H1 (cell line): ENCODE measurements at regions not wholly inside any gene's neighbourhood (a gene's known extent, or its start where the extent isn't known, plus 50 kb on each side); places are given as distances from the start of the nearest gene placed in this dataset.

Source experiments
- CTCF ChIA-PET: fragments of 300-600 bp; sonication (Branson Sonifier 250); formaldehyde crosslinking; loops from one replicate; lab custom pipeline; 2021; ENCODE audit not compliant: partially characterized antibody; lab: Charles Lee
- POLR2A ChIA-PET: fragments of 300-600 bp; sonication (Branson Sonifier 250); formaldehyde crosslinking; loops from one replicate; lab custom pipeline; 2021; ENCODE audit warnings: inconsistent platforms; ENCODE audit not compliant: partially characterized antibody; lab: Charles Lee
- DNase-seq, 2 experiments: peaks; one replicate each; pipeline versions ENCODE4 v3.0.0 to v3.0.0-alpha.2; 2010 to 2022; ENCODE audit warnings: low spot score in 2 of 2, low read depth in 1 of 2, mixed read lengths in 1 of 2
- FAIRE-seq: peaks from 2 replicates; lab custom pipeline; 2011; peaks lifted over from hg19 to GRCh38; lab: Jason Lieb, UNC
- H2AFZ ChIP-seq: 2 replicates; pipeline ENCODE4 v1.8.1; 2012; ENCODE audit warnings: low read length, inconsistent platforms
- H2AK5ac ChIP-seq: 2 replicates; pipeline ENCODE4 v1.6.1; 2013; ENCODE audit warnings: low read depth, low read length
- H2BK120ac ChIP-seq: replicated peaks from 2 replicates; pipeline ENCODE3; 2013; ENCODE audit warnings: low read depth, low read length, inconsistent platforms
- H2BK12ac ChIP-seq: 2 replicates; pipeline ENCODE4 v1.6.1; 2013; ENCODE audit warnings: low read depth, low read length
- H2BK15ac ChIP-seq: 2 replicates; pipeline ENCODE4 v1.6.1; 2013; ENCODE audit warnings: low read length
- H2BK20ac ChIP-seq: 2 replicates; pipeline ENCODE4 v1.6.1; 2013; ENCODE audit warnings: low read length
- H2BK5ac ChIP-seq: 2 replicates; pipeline ENCODE4 v1.6.1; 2013; ENCODE audit warnings: low read depth, low read length
- H3K14ac ChIP-seq: 2 replicates; pipeline ENCODE4 v1.6.1; 2013; ENCODE audit warnings: inconsistent platforms; ENCODE audit not compliant: insufficient read length
- H3K18ac ChIP-seq: 2 replicates; pipeline ENCODE4 v1.6.1; 2013; ENCODE audit warnings: low read length; ENCODE audit errors: extremely low read depth
- H3K23ac ChIP-seq: 2 replicates; pipeline ENCODE4 v1.6.1; 2013; ENCODE audit warnings: inconsistent platforms; ENCODE audit not compliant: insufficient read length
- H3K23me2 ChIP-seq: 2 replicates; pipeline ENCODE4 v1.6.1; 2013; ENCODE audit warnings: low read depth, low read length
- H3K27ac ChIP-seq: 2 replicates; pipeline ENCODE4 v1.6.1; 2011; ENCODE audit warnings: low read depth, low read length, inconsistent platforms
- H3K27me3 ChIP-seq, 4 experiments: replicated peaks in 1 of 4; 1 replicate in 1 of 4; 2 replicates in 3 of 4; pipeline versions ENCODE4 v1.6.1 to v1.8.1; 2011 to 2013; ENCODE audit warnings: low read length in 3 of 4, mild to moderate bottlenecking in 3 of 4, inconsistent platforms in 2 of 4, mixed read lengths in 2 of 4, moderate library complexity in 1 of 4; ENCODE audit not compliant: control insufficient read depth in 3 of 4, insufficient read depth in 3 of 4; ENCODE audit errors: extremely low read depth in 1 of 4
- H3K36me3 ChIP-seq, 4 experiments: 2 replicates each; pipeline versions ENCODE4 v1.6.1 to v1.8.1; 2011 to 2013; ENCODE audit warnings: mild to moderate bottlenecking in 4 of 4, low read length in 3 of 4, moderate library complexity in 2 of 4, control low read depth in 1 of 4, inconsistent platforms in 1 of 4; ENCODE audit not compliant: insufficient read depth in 4 of 4, control insufficient read depth in 2 of 4
- H3K4ac ChIP-seq: replicated peaks from 2 replicates; pipeline ENCODE3; 2013; ENCODE audit warnings: low read length, low read depth, mixed read lengths, inconsistent platforms; ENCODE audit not compliant: insufficient read length
- H3K4me1 ChIP-seq, 4 experiments: replicated peaks in 1 of 4; 1 replicate in 1 of 4; 2 replicates in 3 of 4; pipeline versions ENCODE4 v1.6.1 to v1.8.1; 2011 to 2013; ENCODE audit warnings: low read length in 3 of 4, inconsistent platforms in 2 of 4, mixed read lengths in 1 of 4; ENCODE audit not compliant: insufficient read depth in 4 of 4, control insufficient read depth in 3 of 4
- H3K4me2 ChIP-seq, 2 experiments: 2 replicates each; pipeline versions ENCODE4 v1.6.1 to v1.8.1; 2011 to 2013; ENCODE audit warnings: low read depth in 2 of 2, low read length in 2 of 2, control low read depth in 1 of 2, inconsistent platforms in 1 of 2, mild to moderate bottlenecking in 1 of 2; ENCODE audit not compliant: insufficient read depth in 1 of 2
- H3K4me3 ChIP-seq, 4 experiments: fragments of 200-600, 300-600 bp in 1 of 4; sonication (generic), shearing (Covaris generic), sonication (Bioruptor Twin) in 1 of 4; 2 replicates each; pipeline versions ENCODE4 v1.5.1 to v1.8.1; 2011 to 2016; ENCODE audit warnings: low read length in 4 of 4, low read depth in 3 of 4, control low read depth in 2 of 4, inconsistent platforms in 2 of 4, mild to moderate bottlenecking in 2 of 4, mixed read lengths in 1 of 4, moderate library complexity in 1 of 4; ENCODE audit not compliant: insufficient read depth in 2 of 4; ENCODE audit errors: extremely low read depth in 1 of 4
- H3K56ac ChIP-seq: replicated peaks from 2 replicates; pipeline ENCODE3; 2013; ENCODE audit warnings: low read depth, mild to moderate bottlenecking, mixed read lengths, low read length, inconsistent platforms; ENCODE audit not compliant: insufficient read length
- H3K79me1 ChIP-seq: 2 replicates; pipeline ENCODE4 v1.6.1; 2013; ENCODE audit warnings: low read depth, low read length, control low read depth
- H3K79me2 ChIP-seq, 2 experiments: 2 replicates each; pipeline versions ENCODE4 v1.6.1 to v1.8.1; 2012 to 2013; ENCODE audit warnings: low read length in 2 of 2, mild to moderate bottlenecking in 2 of 2, inconsistent platforms in 1 of 2; ENCODE audit not compliant: insufficient read depth in 2 of 2, control insufficient read depth in 1 of 2
- H3K9ac ChIP-seq, 4 experiments: replicated peaks in 1 of 4; 1 replicate in 1 of 4; 2 replicates in 3 of 4; pipeline versions ENCODE4 v1.6.1 to v1.8.1; 2011 to 2013; ENCODE audit warnings: low read depth in 3 of 4, low read length in 3 of 4, control low read depth in 2 of 4, mild to moderate bottlenecking in 2 of 4, moderate library complexity in 2 of 4, inconsistent platforms in 1 of 4; ENCODE audit errors: extremely low read depth in 1 of 4
- H3K9me3 ChIP-seq, 2 experiments: 2 replicates each; pipeline versions ENCODE4 v1.6.1 to v1.8.1; 2012 to 2013; ENCODE audit warnings: mild to moderate bottlenecking in 2 of 2, moderate library complexity in 2 of 2, control low read depth in 1 of 2, inconsistent platforms in 1 of 2, low read depth in 1 of 2, low read length in 1 of 2, mixed read lengths in 1 of 2; ENCODE audit not compliant: insufficient read depth in 2 of 2
- H4K20me1 ChIP-seq, 2 experiments: replicated peaks in 1 of 2; 2 replicates each; pipeline versions ENCODE3 to v1.8.1; 2011 to 2013; ENCODE audit warnings: inconsistent platforms in 2 of 2, low read length in 2 of 2, mild to moderate bottlenecking in 1 of 2; ENCODE audit not compliant: insufficient read depth in 2 of 2, control insufficient read depth in 1 of 2
- H4K5ac ChIP-seq: 2 replicates; pipeline ENCODE4 v1.6.1; 2013; ENCODE audit warnings: low read length, low read depth, mixed read lengths, inconsistent platforms; ENCODE audit not compliant: insufficient read length
- H4K8ac ChIP-seq: 2 replicates; pipeline ENCODE4 v1.8.0; 2013; ENCODE audit warnings: mild to moderate bottlenecking, moderate library complexity, low read length, inconsistent platforms; ENCODE audit not compliant: insufficient read depth; ENCODE audit errors: extremely low read depth
- H4K91ac ChIP-seq: replicated peaks from 2 replicates; pipeline ENCODE3; 2013; ENCODE audit warnings: low read length, mixed read lengths, inconsistent platforms; ENCODE audit not compliant: insufficient read length
- HDAC2 ChIP-seq, 2 experiments: fragments of 300-600 bp in 1 of 2; sonication (generic) in 1 of 2; IDR thresholded peaks; 2 replicates each; pipeline ENCODE4 v1.6.1; 2011 to 2012; ENCODE audit warnings: low read depth in 2 of 2, low read length in 2 of 2, mild to moderate bottlenecking in 2 of 2, moderate library complexity in 2 of 2, borderline replicate concordance in 1 of 2, inconsistent platforms in 1 of 2
- JUN ChIP-seq: IDR thresholded peaks from 2 replicates; pipeline ENCODE4 v1.6.1; 2011; ENCODE audit warnings: low read depth, mild to moderate bottlenecking, improper control_type of control experiment, low read length
- SP4 ChIP-seq: IDR thresholded peaks from 2 replicates; pipeline ENCODE4 v1.6.1; 2012; ENCODE audit warnings: low read length, inconsistent platforms
- YY1 ChIP-seq: IDR thresholded peaks from 2 replicates; pipeline ENCODE4 v1.6.1; 2011; ENCODE audit warnings: low read depth, mild to moderate bottlenecking, low read length
- WGBS, 2 experiments: shearing (Covaris generic) in 1 of 2; methylation state at CpG; one replicate each; pipeline versions ENCODE4 v1.1.6 to v1.1.7; 2013 to 2015; ENCODE audit warnings: low lambda C conversion rate in 2 of 2, mixed read lengths in 2 of 2, inconsistent platforms in 1 of 2, low coverage in 1 of 2, missing lambda C conversion rate in 1 of 2; ENCODE audit not compliant: insufficient replicate concordance in 2 of 2, insufficient coverage in 1 of 2, insufficient read length in 1 of 2; ENCODE audit errors: extremely low coverage in 1 of 2, missing lambda C conversion rate in 1 of 2; 5-methylcytosine and 5-hydroxymethylcytosine counted together
- TF ChIP-seq, protein P1 (sequence below): IDR thresholded peaks from 2 replicates; pipeline ENCODE4 v1.6.1; 2011; ENCODE audit warnings: low read length, improper control_type of control experiment

DNA sequence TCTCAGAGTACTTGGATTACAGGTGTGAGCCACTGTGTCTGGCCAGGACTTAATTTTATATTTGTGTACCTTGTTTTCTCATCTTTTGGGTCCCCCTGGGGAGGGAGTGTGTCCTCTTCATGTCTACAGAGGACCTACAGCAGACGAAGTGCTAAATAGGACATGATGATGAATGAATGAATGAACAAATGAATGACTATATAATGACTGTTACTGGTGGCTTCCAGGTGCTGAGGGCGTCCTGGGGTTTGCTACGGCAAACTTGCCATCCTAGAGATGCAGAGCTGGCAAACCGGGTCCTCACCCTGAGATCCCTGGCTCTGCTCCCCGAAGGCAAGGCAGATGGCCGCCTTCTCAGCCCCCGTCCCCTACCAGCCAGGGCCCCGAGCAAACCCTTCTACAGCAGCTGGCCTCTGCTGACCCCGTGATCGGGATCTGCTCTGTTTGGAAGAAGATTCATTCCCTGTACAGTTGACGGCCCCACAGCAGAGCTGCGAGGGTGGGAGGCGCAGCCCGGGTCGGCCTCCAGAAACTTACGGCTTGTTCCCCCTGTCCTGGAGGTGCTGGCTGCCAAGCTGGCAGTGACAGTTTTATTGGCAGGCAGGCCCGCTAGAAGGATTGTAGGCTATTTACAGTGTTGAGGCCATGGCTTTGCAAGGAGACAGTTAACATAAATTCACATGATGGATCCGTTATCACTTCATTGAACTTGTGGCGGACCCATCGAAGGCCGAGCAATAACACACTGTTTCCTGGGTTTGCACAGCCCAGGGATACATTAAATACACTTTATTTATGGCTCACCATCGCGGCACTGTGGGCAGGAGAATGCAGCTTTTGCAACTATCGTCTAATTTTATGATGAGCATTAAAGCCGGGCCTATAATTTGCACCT lies 197.7 kb upstream of the GSE1 start:
- Histone ChIP-seq H3K14ac (no peak overlapping the region), H2BK12ac (no peak overlapping the region), H3K36me3 (no peaks in the 10 kb centered on the region), H3K27me3 (no peaks in the 10 kb centered on the region), H4K5ac (no peak overlapping the region), H3K4me1 (peaks cover 0 to 2% (median 0%) of the 10 kb centered on the region in 4 experiments; a peak in 3 of 7 replicates), H2BK15ac (no peak overlapping the region), H3K4ac (no peak overlapping the region), H3K18ac (no peak overlapping the region), H3K9me3 (no peaks in the 10 kb centered on the region; a peak in 1 of 4 replicates), H2AK5ac (no peak overlapping the region), H3K27ac (no peak overlapping the region), H3K9ac (no peak overlapping the region), H3K4me2 (no peak overlapping the region), H4K91ac (no peak overlapping the region), H3K4me3 (no peak overlapping the region), H2AFZ (no peak overlapping the region), H3K23me2 (no peaks in the 10 kb centered on the region), H3K79me2 (no peaks in the 10 kb centered on the region), H2BK5ac (no peak overlapping the region), H3K56ac (no peak overlapping the region), H4K8ac (no peak overlapping the region), H2BK20ac (no peak overlapping the region), H3K23ac (no peak overlapping the region), H4K20me1 (no peaks in the 10 kb centered on the region), H3K79me1 (no peaks in the 10 kb centered on the region), H2BK120ac (no peak overlapping the region)
- CTCF ChIA-PET = interaction anchor here (0.6 to 12.6 kb wide), 53 partner anchors 9 to 300 kb away, joined by 3 to 182 read pairs (median 4); no protein-coding TSS in a partner anchor
- WGBS, 2 experiments = 84% methylated on average over 25 of the region's 25 CpGs; no CpG with 5 or more reads in 1 of the 2 experiments
- FAIRE-seq = no peak
- POLR2A ChIA-PET = interaction anchor here (1.0 to 1.7 kb wide), 3 partner anchors 13 to 21 kb away, joined by 4 to 6 read pairs (median 4); no protein-coding TSS in a partner anchor
- no peak for TF ChIP-seq YY1
- TF ChIP-seq JUN = no peak
- TF ChIP-seq, protein P1, sequence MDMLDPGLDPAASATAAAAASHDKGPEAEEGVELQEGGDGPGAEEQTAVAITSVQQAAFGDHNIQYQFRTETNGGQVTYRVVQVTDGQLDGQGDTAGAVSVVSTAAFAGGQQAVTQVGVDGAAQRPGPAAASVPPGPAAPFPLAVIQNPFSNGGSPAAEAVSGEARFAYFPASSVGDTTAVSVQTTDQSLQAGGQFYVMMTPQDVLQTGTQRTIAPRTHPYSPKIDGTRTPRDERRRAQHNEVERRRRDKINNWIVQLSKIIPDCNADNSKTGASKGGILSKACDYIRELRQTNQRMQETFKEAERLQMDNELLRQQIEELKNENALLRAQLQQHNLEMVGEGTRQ = no peak
- TF ChIP-seq SP4 = no peak
- no peak for TF ChIP-seq HDAC2 (IDR thresholded peaks at IDR 0.05; ENCODE audit: borderline replicate concordance in 1 of 2, low read depth in 2 of 2, low read length in 2 of 2)
- DNase-seq = peak in 1 of 2 experiments; percentile 39
